GM21737 (cell line): ENCODE measurements at regions not wholly inside any gene's neighbourhood (a gene's known extent, or its start where the extent isn't known, plus 50 kb on each side); places are given as distances from the start of the nearest gene placed in this dataset.
"Not testable (repeated sequence)": the region's sequence is repeated elsewhere in the genome, so short reads cannot be mapped to it uniquely, and the experiment has no call there.

Experiments used
- ATAC-seq: cut with Tn5 transposase; IDR thresholded peaks from one replicate; pipeline ENCODE4 v1.9.1; 2021; ENCODE audit warnings: mild to moderate bottlenecking, moderate library complexity; ENCODE audit not compliant: unreplicated experiment

- not testable (repeated sequence) for ATAC-seq
Measured at GRCh38 chr2:209261366-209262053, 162.3 kb upstream of the MAP2 start.

GRCh38 chr2:209269024-209269423, 154.8 kb upstream of the MAP2 start:
- no peak for ATAC-seq

- ATAC-seq, result no peak
Measured at GRCh38 chr2:209276000-209276399, 147.8 kb upstream of the MAP2 start.

- no peak for ATAC-seq
Measured at GRCh38 chr2:209277444-209277843, 146.4 kb upstream of the MAP2 start.

- no peak for ATAC-seq
Measured at GRCh38 chr2:209298601-209299000, 125.2 kb upstream of the MAP2 start.

- not testable (repeated sequence) for ATAC-seq
Measured at GRCh38 chr2:209299478-209299877, 124.4 kb upstream of the MAP2 start.

GRCh38 chr2:209300766-209301165, 123.1 kb upstream of the MAP2 start:
- ATAC-seq, result not testable (repeated sequence)

- ATAC-seq, result no peak
Measured at GRCh38 chr2:209305026-209305425, 118.8 kb upstream of the MAP2 start.

- no peak for ATAC-seq
Measured at GRCh38 chr2:209305746-209306196, 118.1 kb upstream of the MAP2 start.

- no peak for ATAC-seq
Measured at GRCh38 chr2:209307161-209308001, 116.5 kb upstream of the MAP2 start.

GRCh38 chr2:209308415-209308814, 115.4 kb upstream of the MAP2 start:
- ATAC-seq, result no peak

- ATAC-seq, result no peak
Measured at GRCh38 chr2:209311948-209312347, 111.9 kb upstream of the MAP2 start.

- not testable (repeated sequence) for ATAC-seq
Measured at GRCh38 chr2:209312450-209312849, 111.4 kb upstream of the MAP2 start.

- ATAC-seq, result no peak
Measured at GRCh38 chr2:209314653-209315052, 109.2 kb upstream of the MAP2 start.

GRCh38 chr2:209316141-209316540, 107.7 kb upstream of the MAP2 start:
- no peak for ATAC-seq

- ATAC-seq, result no peak
Measured at GRCh38 chr2:209321076-209321475, 102.8 kb upstream of the MAP2 start.

- no peak for ATAC-seq
Measured at GRCh38 chr2:209321581-209321980, 102.3 kb upstream of the MAP2 start.

- ATAC-seq, result no peak
Measured at GRCh38 chr2:209322041-209322440, 101.8 kb upstream of the MAP2 start.

GRCh38 chr2:209322905-209323512, 100.8 kb upstream of the MAP2 start:
- ATAC-seq, result no peak

- no peak for ATAC-seq
Measured at GRCh38 chr2:209323738-209324137, 100.1 kb upstream of the MAP2 start.

GRCh38 chr2:209324281-209324680, 99.6 kb upstream of the MAP2 start:
- ATAC-seq, result no peak
